Loucy (cell line): ENCODE measurements at regions not wholly inside any gene's neighbourhood (a gene's known extent, or its start where the extent isn't known, plus 50 kb on each side); places are given as distances from the start of the nearest gene placed in this dataset.

Experiments used
- EZH2phosphoT487 ChIP-seq: fragments of 200-600 bp; IDR thresholded peaks from 2 replicates; pipeline ENCODE4 v1.6.1; 2018; ENCODE audit warnings: antibody characterized with exemption, mild to moderate bottlenecking, moderate library complexity, borderline replicate concordance
- TF ChIP-seq, protein P1 (sequence below): fragments of 200-600 bp; sonication (generic); conservative IDR thresholded peaks from 2 replicates; pipeline ENCODE4 v1.5.1; 2014; ENCODE audit warnings: mild to moderate bottlenecking, antibody characterized with exemption, low read length

DNA sequence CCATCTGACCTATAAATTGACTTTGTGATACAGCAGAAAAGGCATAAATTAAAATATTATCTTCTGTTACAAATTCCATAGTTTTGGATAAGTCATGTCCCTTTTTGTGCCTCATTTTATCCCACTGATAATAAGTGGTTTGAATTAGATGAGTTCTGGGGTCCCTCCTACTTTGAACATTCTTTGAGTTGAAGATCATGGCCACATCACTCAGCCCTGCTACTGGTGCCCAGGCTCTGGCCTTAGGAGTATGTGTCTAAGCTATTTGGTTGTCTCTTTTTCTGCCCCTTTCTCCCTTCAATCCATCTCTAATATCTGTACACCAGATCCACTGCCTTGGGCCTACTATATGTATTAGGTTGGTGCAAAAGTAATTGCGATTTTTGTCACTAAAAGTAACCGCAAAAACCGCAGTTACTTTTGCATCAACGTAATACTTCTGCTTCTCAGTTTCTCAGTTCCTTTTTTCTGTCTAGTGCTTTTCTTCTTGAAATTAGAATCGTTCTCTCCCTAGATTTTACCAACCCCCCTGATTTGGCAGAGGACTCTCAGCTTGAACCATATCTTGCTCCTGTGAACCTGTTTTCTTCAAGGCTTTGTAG is 362.5 kb upstream of the TNP1 start:
- TF ChIP-seq, protein P1, sequence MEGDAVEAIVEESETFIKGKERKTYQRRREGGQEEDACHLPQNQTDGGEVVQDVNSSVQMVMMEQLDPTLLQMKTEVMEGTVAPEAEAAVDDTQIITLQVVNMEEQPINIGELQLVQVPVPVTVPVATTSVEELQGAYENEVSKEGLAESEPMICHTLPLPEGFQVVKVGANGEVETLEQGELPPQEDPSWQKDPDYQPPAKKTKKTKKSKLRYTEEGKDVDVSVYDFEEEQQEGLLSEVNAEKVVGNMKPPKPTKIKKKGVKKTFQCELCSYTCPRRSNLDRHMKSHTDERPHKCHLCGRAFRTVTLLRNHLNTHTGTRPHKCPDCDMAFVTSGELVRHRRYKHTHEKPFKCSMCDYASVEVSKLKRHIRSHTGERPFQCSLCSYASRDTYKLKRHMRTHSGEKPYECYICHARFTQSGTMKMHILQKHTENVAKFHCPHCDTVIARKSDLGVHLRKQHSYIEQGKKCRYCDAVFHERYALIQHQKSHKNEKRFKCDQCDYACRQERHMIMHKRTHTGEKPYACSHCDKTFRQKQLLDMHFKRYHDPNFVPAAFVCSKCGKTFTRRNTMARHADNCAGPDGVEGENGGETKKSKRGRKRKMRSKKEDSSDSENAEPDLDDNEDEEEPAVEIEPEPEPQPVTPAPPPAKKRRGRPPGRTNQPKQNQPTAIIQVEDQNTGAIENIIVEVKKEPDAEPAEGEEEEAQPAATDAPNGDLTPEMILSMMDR: no peak
- no peak for TF ChIP-seq EZH2phosphoT487
